Limb (tissue), 2 donors: ENCODE measurements at regions not wholly inside any gene's neighbourhood (a gene's known extent, or its start where the extent isn't known, plus 50 kb on each side); places are given as distances from the start of the nearest gene placed in this dataset.

Experiments used
- DNase-seq, 2 donors: peaks; one replicate each; pipeline ENCODE4 v3.0.0-alpha.2; 2016; ENCODE audit errors: extremely low spot score in 2 of 2

GRCh38 chr5:175765858-175766257 lies 105.5 kb upstream of the CPLX2 start:
- DNase-seq = no peak

DNA sequence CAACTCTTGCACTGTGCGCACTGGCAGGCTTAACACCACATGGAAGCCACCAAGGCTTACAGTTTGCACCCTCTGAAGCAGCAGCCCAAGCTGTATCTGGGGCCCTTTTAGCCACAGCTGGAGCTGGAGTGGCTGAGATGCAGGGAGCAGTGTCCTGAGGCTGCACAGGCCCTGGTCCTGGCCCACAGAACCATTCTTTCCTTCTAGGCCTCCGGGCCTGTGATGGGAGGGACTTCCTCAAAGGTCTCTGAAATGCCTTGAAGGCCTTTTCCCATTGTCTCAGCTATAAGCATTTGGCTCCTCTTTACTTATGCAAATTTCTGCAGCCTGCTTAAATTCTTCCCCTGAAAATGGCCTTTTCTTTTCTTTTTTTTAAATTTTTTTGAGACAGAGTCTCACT lies 104.4 kb upstream of the CPLX2 start:
- no peak for DNase-seq

- peak in 1 of 2 donors; percentile 45 for DNase-seq
Measured at GRCh38 chr5:175772747-175773533, 98.4 kb upstream of the CPLX2 start.

- no peak for DNase-seq
Measured at GRCh38 chr5:175773534-175774070, 97.8 kb upstream of the CPLX2 start.

DNA sequence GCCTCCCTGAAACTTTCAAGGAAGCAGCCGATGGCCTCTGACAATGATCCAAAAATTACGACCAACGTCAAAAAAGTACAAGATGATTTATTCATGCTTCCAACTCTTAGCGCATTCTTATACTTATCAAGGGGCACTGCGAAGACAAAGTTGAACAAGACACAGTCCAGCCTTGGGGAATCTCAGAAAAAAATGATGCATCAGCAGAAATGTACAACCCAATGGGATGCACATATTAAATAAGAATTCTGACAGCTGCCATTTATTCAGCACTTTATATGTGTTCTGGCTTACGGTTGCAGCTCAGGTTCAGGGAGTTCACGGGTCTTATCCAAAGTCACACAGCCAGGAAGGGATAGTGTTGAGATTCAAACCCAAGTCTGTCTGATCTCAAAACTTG lies 96.0 kb upstream of the CPLX2 start:
- no peak for DNase-seq

DNA sequence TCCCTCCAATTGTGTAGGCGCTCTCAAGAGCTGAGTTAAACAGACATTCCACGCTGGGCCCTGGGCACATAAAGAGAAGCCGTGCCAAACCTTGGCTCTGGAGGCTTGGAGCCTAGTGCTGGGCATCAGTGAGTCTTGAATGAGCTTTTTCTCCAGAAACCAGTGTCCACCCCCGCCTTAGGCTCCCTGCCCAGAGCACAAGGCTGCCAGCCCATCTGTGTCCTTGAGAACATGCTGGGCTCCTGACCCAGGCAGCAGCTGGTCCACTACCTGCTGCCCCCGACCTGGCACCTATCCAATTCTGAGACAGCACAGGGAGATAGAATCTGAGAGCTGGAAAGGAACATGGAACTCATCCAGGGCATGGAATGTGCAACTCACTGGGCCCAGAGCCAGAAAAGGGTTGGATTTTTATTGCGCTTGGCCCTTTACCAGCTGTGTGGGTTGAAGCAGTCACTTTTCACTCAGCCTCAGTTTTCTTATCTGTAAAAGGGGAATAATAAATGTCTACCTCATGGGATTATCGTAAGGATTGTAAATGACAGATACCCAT lies 92.4 kb upstream of the CPLX2 start:
- DNase-seq = peak in 1 of 2 donors; percentile 63

- no peak for DNase-seq
Measured at GRCh38 chr5:175783739-175784138, 87.6 kb upstream of the CPLX2 start.

DNA sequence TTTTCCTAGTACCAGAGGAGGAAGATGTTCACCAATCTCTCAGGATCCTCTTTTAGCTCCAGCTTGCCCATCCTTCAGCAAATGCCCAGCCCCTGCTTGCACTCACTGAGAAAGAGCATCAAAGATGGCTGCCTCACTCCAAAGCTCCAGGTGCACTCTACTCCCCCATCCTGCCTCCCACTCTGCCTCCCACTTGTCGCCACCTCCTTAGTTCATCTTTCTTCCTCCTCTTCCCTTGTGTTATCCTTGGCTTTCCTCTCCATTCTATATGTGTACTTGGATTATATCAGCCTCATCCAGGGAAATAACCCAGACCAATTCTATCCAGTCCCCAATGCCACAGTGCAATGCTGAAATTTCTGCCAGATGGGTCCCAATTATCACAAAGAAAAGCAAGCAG lies 87.1 kb upstream of the CPLX2 start:
- no peak for DNase-seq

DNA sequence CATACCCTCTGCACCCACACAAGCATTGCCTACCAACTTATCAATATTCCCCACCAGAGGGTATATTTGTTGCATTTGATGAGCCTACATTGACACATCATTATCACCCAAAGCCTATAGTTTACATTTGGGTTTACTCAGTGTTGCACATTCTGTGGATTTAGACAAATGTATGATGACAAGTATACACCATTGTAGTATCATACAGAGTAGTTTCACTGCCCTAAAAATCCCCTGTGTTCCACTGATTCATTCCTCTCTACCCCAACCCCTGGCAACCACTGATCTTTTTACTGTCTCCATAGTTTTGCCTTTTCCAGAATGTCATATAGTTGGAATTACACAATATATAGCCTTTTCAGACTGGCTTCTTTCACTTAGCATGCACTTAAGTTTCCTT lies 85.7 kb upstream of the CPLX2 start:
- no peak for DNase-seq

DNA sequence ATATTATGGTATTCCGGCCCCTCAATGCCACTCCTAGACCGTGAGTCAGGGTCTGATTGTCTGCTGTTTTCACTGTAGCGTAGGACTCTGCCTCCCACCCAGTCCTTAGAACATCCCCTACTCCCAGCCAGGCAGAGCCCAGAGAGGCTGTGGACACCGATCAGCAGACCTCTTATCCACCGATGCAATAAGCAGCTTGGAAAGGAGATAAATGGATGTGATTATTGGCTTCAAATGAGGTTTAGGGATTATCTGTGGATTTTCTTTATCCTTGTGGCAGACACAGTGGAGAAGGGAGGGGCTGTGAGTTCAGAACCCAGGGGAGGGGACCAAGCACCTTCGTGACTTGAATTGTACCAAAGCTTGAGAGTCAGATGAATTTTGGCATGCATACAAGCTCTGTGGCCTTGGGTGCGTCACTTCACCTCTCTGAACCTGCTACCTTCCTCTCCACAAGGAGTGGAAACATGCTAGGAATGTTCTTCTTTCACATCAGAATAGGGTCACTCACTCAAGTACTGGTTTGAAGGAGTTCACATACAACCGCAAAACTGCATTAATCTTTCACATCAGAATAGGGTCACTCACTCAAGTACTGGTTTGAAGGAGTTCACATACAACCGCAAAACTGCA lies 83.1 kb upstream of the CPLX2 start:
- DNase-seq = no peak

DNA sequence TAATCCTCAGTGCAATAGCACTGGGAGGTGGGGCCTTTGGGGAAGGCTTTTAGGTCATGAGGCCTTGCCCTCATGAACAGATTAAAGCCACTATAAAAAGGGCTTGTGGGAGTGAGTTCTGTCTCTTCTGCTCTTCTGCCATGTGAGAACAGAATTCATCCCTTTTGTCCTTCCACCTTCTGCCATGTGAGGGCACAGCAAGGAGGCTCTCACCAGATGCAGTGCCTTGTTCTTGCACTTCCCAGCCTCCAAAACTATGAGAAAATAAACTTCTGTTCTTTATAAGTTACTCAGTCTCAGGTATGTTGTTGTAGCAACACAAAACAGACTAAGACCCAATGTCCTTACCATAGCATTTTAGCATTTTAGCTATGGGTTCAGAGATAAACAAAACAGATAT lies 81.7 kb upstream of the CPLX2 start:
- no peak for DNase-seq

GRCh38 chr5:175790796-175791195 lies 80.6 kb upstream of the CPLX2 start:
- DNase-seq = no peak

DNA sequence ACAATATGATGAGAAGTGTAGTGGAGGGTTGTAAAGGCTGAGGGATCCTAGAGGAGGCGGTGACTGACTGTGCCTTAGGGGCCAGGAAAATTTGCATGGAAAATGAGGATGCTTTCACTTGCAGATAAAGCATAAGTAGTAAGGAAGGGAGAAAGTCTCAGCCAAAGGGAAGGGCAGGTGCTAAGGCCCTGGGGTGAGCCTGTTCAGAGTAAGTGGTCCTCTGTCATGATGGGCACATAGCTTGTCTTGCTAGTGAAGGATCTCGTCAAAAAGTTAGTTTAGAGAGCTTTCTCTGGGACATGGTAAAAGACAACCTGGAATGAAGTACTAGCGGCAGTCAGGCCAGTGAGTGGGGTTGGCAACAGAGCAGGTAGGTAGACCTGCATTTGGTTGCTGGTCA lies 75.4 kb upstream of the CPLX2 start:
- DNase-seq = no peak

- peak; percentile 83 to 94 for DNase-seq
Measured at GRCh38 chr5:175796536-175797499, 74.6 kb upstream of the CPLX2 start.

DNA sequence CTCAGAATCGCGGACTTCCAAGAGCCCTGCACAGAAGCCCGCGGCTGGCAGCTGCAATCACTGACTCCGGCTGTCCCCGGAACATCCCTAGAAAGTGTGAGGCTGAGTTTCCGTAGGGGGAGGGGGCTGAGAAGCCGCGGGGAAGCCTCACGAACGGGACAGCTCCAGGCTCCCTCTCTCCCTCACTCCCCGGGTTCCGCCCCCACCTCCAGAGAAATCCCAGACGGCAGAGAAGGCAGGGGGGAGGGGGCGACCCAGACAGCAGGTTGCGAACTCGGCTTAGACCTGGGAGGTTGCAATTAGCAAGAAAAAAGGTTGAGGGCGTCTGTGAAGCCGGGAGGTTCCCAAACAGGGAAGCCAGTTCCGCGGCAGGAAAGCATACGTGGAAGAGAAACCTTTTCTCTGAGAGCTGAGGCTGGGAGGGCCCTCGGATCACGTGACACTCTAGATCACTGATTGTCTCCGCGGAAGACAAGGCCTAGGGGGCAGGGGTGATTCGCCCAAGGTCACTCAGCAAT lies 73.8 kb upstream of the CPLX2 start:
- peak in 1 of 2 donors; percentile 61 for DNase-seq

DNA sequence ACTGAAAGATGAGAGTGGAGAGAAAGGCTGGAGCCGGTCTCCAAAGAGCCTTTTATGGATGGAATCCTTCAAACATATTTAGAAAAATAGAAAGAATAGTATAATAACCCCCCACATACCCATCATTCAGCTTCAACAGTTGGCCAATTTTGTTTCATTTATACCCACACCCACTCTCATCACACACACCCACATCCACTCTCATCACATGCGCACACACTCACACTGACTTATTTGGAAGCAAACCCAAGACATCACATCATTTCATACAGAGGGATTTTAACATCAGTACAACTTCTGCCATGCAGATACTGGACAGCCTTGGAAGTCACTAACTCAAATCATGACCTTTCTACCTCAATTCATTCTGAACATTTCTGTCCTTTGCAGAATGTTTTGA lies 72.8 kb upstream of the CPLX2 start:
- DNase-seq = no peak

DNA sequence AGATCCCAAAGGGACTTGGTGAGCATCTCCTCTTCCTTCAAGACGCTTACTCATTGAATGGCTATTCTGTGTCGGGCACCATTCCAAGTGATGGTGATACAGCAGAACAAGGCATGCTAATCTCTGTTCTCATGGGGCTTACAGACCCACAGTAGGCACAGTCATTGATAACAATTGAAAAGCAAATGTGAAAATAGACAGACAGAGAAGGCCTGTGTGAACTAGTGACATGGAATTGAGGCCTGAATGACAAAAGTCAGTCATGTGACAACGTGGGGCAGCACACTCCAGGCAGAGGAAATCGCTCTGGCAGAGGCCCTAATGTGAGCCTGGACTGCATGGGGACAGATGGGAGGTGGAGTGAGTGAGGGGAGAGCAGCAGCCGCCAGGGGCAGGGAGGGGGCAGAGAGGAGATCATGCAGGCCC lies 70.7 kb upstream of the CPLX2 start:
- no peak for DNase-seq

- no peak for DNase-seq
Measured at GRCh38 chr5:175802361-175802760, 69.0 kb upstream of the CPLX2 start.

DNA sequence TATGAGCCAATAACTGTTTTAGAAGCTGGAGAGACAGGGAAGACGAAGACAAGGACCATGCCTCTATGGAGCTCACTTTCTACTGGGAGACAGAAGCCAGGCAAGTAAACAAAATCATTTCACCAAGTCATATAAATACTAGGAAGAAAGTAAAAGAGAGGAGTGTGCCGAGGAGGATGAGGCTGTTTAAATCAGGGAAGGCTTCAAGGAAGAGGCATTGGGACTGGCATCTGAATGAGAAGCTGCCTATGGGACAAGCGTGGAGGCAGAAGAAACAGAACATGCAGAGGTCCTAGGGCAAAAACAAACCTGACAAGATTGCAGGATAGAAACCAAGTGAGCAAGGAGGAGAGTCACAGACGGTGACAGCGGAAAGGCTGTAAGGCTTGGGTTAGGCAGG lies 68.1 kb upstream of the CPLX2 start:
- DNase-seq = no peak

- DNase-seq = no peak
Measured at GRCh38 chr5:175803736-175804454, 67.5 kb upstream of the CPLX2 start.
